HCT116 (cell line): ENCODE measurements at regions not wholly inside any gene's neighbourhood (a gene's known extent, or its start where the extent isn't known, plus 50 kb on each side); places are given as distances from the start of the nearest gene placed in this dataset.

ENCODE experiments used
- ATAC-seq: fragments of 200-7000 bp; cut with Tn5 transposase; 2 replicates; pipeline ENCODE4 v1.9.1; 2020; ENCODE audit warnings: mild to moderate bottlenecking, moderate library complexity
- BruUV-seq: library from RNA; stranded (reverse); fragments of 400-500 nt; replicated peaks from 2 replicates; lab custom pipeline; 2021; lab: Mats Ljungman, UMichigan
- CTCF ChIA-PET: fragments of 300-600 bp; sonication (Branson Sonifier 250); formaldehyde crosslinking; loops from one replicate; lab custom pipeline; 2021; ENCODE audit warnings: antibody characterized with exemption; lab: Charles Lee
- POLR2A ChIA-PET: fragments of 300-600, 350-600 bp; sonication (Branson Sonifier 250); formaldehyde crosslinking; loops from one replicate; lab custom pipeline; 2021; ENCODE audit warnings: antibody characterized with exemption; lab: Charles Lee
- RAD21 ChIA-PET, 2 experiments: fragments of 300-600 bp; sonication (Branson Sonifier 250); formaldehyde crosslinking; loops; one replicate each; lab custom pipeline; 2023; ENCODE audit warnings: low total read pairs in 2 of 2; ENCODE audit not compliant: uncharacterized antibody in 2 of 2, unreplicated experiment in 2 of 2, low non-redundant PET in 1 of 2; lab: Charles Lee
- DNase-seq: peaks from one replicate; pipeline ENCODE4 v3.0.0-alpha.2; 2010; ENCODE audit warnings: low read depth, low spot score
- H2AFZ ChIP-seq: fragments of 200-600 bp; shearing (Covaris generic), sonication (generic); 2 replicates; pipeline ENCODE4 v1.6.1; 2017; ENCODE audit warnings: low read depth, mixed run types, mixed read lengths, antibody characterized with exemption, low read length; ENCODE audit not compliant: poor library complexity, severe bottlenecking
- H3K27ac ChIP-seq: 2 replicates; pipeline ENCODE4 v1.5.1; 2012; ENCODE audit warnings: low read depth, low read length
- H3K27me3 ChIP-seq: fragments of 200-600 bp; sonication (generic); 2 replicates; pipeline ENCODE4 v1.6.1; 2016; ENCODE audit warnings: mixed run types, low read length, mixed read lengths; ENCODE audit not compliant: insufficient read depth
- H3K36me3 ChIP-seq, 2 experiments: fragments of 200-500 bp in 1 of 2; fragments of 200-600 bp in 1 of 2; sonication (Bioruptor generic) in 1 of 2; sonication (generic) in 1 of 2; 2 replicates each; pipeline versions ENCODE4 v1.5.1 to v1.6.1; 2014 to 2016; ENCODE audit warnings: low read length in 2 of 2, inconsistent platforms in 1 of 2, mixed read lengths in 1 of 2, mixed run types in 1 of 2; ENCODE audit not compliant: insufficient read depth in 2 of 2, control insufficient read depth in 1 of 2
- H3K4me1 ChIP-seq, 2 experiments: fragments of 200-600 bp in 1 of 2; sonication (generic) in 1 of 2; 2 replicates each; pipeline versions ENCODE4 v1.5.1 to v1.6.1; 2012 to 2017; ENCODE audit warnings: low read length in 2 of 2, inconsistent platforms in 1 of 2, mild to moderate bottlenecking in 1 of 2, mixed read lengths in 1 of 2, mixed run types in 1 of 2, moderate library complexity in 1 of 2; ENCODE audit not compliant: insufficient read depth in 2 of 2, control insufficient read depth in 1 of 2
- H3K4me2 ChIP-seq: fragments of 200-600 bp; sonication (generic); 2 replicates; pipeline ENCODE4 v1.6.1; 2017; ENCODE audit warnings: mixed run types, low read length, mixed read lengths
- H3K4me3 ChIP-seq, 2 experiments: fragments of 200-600 bp in 1 of 2; sonication (generic) in 1 of 2; replicated peaks in 1 of 2; 2 replicates each; pipeline ENCODE4 v1.5.1; 2011 to 2016; ENCODE audit warnings: low read length in 2 of 2, control low read depth in 1 of 2, low read depth in 1 of 2, mild to moderate bottlenecking in 1 of 2, mixed read lengths in 1 of 2, mixed run types in 1 of 2
- H3K79me2 ChIP-seq: fragments of 200-600 bp; sonication (generic); 2 replicates; pipeline ENCODE4 v1.6.1; 2017; ENCODE audit warnings: mild to moderate bottlenecking, mixed run types, low read length, moderate library complexity, mixed read lengths; ENCODE audit not compliant: insufficient read depth
- H3K9ac ChIP-seq: fragments of 200-600 bp; sonication (generic); 2 replicates; pipeline ENCODE4 v1.6.1; 2016; ENCODE audit warnings: low read length, mixed read lengths
- H3K9me2 ChIP-seq: fragments of 200-600 bp; sonication (generic), shearing (Covaris generic); 2 replicates; pipeline ENCODE4 v1.6.1; 2017; ENCODE audit warnings: mixed run types, mild to moderate bottlenecking, moderate library complexity; ENCODE audit not compliant: insufficient read depth
- H3K9me3 ChIP-seq, 2 experiments: fragments of 200-500 bp in 1 of 2; fragments of 200-600 bp in 1 of 2; sonication (Bioruptor generic) in 1 of 2; sonication (generic) in 1 of 2; 2 replicates each; pipeline ENCODE4 v1.6.1; 2014 to 2017; ENCODE audit warnings: low read length in 2 of 2, mixed read lengths in 2 of 2, inconsistent platforms in 1 of 2, low read depth in 1 of 2, mild to moderate bottlenecking in 1 of 2, mixed run types in 1 of 2, moderate library complexity in 1 of 2; ENCODE audit not compliant: control insufficient read depth in 1 of 2, insufficient read depth in 1 of 2
- H4K20me1 ChIP-seq: fragments of 200-600 bp; sonication (generic), shearing (Covaris generic); 2 replicates; pipeline ENCODE4 v1.6.1; 2017; ENCODE audit warnings: mixed run types, mild to moderate bottlenecking, moderate library complexity; ENCODE audit not compliant: insufficient read depth
- EGR1 ChIP-seq: IDR thresholded peaks from 2 replicates; pipeline ENCODE4 v1.6.1; 2012; ENCODE audit warnings: low read depth
- ELF1 ChIP-seq: IDR thresholded peaks from 2 replicates; pipeline ENCODE4 v1.6.1; 2012; ENCODE audit warnings: low read depth, borderline replicate concordance
- EZH2 ChIP-seq: fragments of 200-600 bp; sonication (generic); IDR thresholded peaks from 2 replicates; pipeline ENCODE4 v1.6.1; 2017; ENCODE audit warnings: antibody characterized with exemption, mixed run types
- EZH2phosphoT487 ChIP-seq: fragments of 200-600 bp; IDR thresholded peaks from 2 replicates; pipeline ENCODE4 v1.6.1; 2018; ENCODE audit warnings: antibody characterized with exemption, borderline replicate concordance
- JUND ChIP-seq: IDR thresholded peaks from 2 replicates; pipeline ENCODE4 v1.6.1; 2012
- MAX ChIP-seq: IDR thresholded peaks from 2 replicates; pipeline ENCODE4 v1.6.1; 2012
- POLR2A ChIP-seq: IDR thresholded peaks from 2 replicates; pipeline ENCODE4 v1.7.0; 2011; ENCODE audit warnings: borderline replicate concordance; ENCODE audit not compliant: insufficient read depth, insufficient read length; ENCODE audit errors: extremely low read depth
- POLR2AphosphoS5 ChIP-seq: IDR thresholded peaks from 2 replicates; pipeline ENCODE4 v1.6.1; 2011; ENCODE audit warnings: mild to moderate bottlenecking, low read depth, low read length, moderate library complexity
- RAD21 ChIP-seq: IDR thresholded peaks from 2 replicates; pipeline ENCODE4 v1.6.1; 2012; ENCODE audit warnings: low read depth, mild to moderate bottlenecking
- SIN3A ChIP-seq: IDR thresholded peaks from 2 replicates; pipeline ENCODE4 v1.6.1; 2012; ENCODE audit warnings: low read depth
- SP1 ChIP-seq: IDR thresholded peaks from 2 replicates; pipeline ENCODE4 v1.6.1; 2012; ENCODE audit warnings: low read depth
- SRF ChIP-seq: IDR thresholded peaks from 2 replicates; pipeline ENCODE4 v1.6.1; 2012; ENCODE audit warnings: low read depth
- TCF7L2 ChIP-seq: IDR thresholded peaks from 2 replicates; pipeline ENCODE4 v1.7.0; 2011; ENCODE audit warnings: borderline replicate concordance, inconsistent platforms; ENCODE audit not compliant: insufficient read depth, insufficient read length; ENCODE audit errors: extremely low read depth
- YY1 ChIP-seq: IDR thresholded peaks from 2 replicates; pipeline ENCODE4 v1.6.1; 2011; ENCODE audit warnings: low read length, low read depth, moderate library complexity, mild to moderate bottlenecking; ENCODE audit not compliant: insufficient replicate concordance; ENCODE audit errors: extremely low read depth
- ZNF274 ChIP-seq: fragments of 200-500 bp; sonication (Bioruptor generic); IDR thresholded peaks from 2 replicates; pipeline ENCODE4 v1.6.1; 2014; ENCODE audit warnings: mild to moderate bottlenecking, low read depth, low read length, inconsistent platforms
- intact Hi-C: fragments of 100-400 bp; cut with micrococcal nuclease; formaldehyde crosslinking; loops from 2 replicates; pipeline ENCODE4 v1.10.0; 2022
- TF ChIP-seq, protein P1 (sequence below): IDR thresholded peaks from 2 replicates; pipeline ENCODE4 v1.6.1; 2012

- no peaks in the 10 kb centered on the region for H3K9me2 ChIP-seq
- no peaks in the 10 kb centered on the region for H3K27me3 ChIP-seq
- RAD21 ChIA-PET: no interaction called here
- intact Hi-C loops: no loop called here
- ATAC-seq (no peak), DNase-seq (no peak)
- BruUV-seq: no TSS peak
- no peaks in the 10 kb centered on the region for H3K4me1 ChIP-seq
- H3K9ac ChIP-seq: no peak overlapping the region
- no peak overlapping the region for H3K27ac ChIP-seq
- no peak overlapping the region for H2AFZ ChIP-seq
- POLR2A ChIA-PET: no interaction called here
- CTCF ChIA-PET: no interaction called here
- H3K9me3 ChIP-seq: peaks cover 14 to 16% of the 10 kb centered on the region in 2 experiments; a peak in 2 of 4 replicates
- no peaks in the 10 kb centered on the region for H3K36me3 ChIP-seq
- H3K79me2 ChIP-seq: no peaks in the 10 kb centered on the region
- H3K4me2 ChIP-seq: no peak overlapping the region
- H4K20me1 ChIP-seq: no peaks in the 10 kb centered on the region
- H3K4me3 ChIP-seq: no peak overlapping the region
- TF ChIP-seq, protein P1, sequence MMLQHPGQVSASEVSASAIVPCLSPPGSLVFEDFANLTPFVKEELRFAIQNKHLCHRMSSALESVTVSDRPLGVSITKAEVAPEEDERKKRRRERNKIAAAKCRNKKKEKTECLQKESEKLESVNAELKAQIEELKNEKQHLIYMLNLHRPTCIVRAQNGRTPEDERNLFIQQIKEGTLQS: no peak
- TF ChIP-seq SRF: no peak
- no peak for TF ChIP-seq EGR1
- TF ChIP-seq MAX: no peak
- no peak for TF ChIP-seq YY1
- no peak for TF ChIP-seq ELF1
Observed at GRCh38 chr2:13335862-13336535, 619.3 kb downstream of the TRIB2 start.

DNA sequence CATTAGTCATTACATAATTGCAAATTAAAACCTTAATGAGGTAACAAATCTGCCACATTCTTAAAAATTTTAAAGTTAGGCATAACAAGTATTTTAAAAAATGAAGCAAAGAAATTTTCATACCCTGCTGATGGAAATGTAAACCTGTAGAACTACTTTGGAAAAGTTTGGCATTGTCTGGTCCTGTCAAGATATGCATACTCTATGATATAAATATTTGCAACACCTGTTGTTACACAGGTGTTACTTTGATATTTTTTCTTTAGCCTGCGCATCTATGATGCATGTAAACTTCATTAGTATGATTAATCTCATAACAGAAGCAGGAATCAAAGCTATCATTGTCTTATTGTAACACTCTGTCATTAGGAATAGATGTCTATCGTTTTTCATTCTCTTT is 634.3 kb downstream of the TRIB2 start:
- intact Hi-C loops: no loop called here
- no peaks in the 10 kb centered on the region for H3K9me2 ChIP-seq
- H3K4me2 ChIP-seq: no peak overlapping the region
- POLR2A ChIA-PET: no interaction called here
- H3K27me3 ChIP-seq: no peaks in the 10 kb centered on the region
- CTCF ChIA-PET: no interaction called here
- RAD21 ChIA-PET: no interaction called here
- no peak overlapping the region for H2AFZ ChIP-seq
- DNase-seq (no peak), ATAC-seq (no peak)
- H3K4me1 ChIP-seq: no peaks in the 10 kb centered on the region
- no peaks in the 10 kb centered on the region for H3K79me2 ChIP-seq
- H3K4me3 ChIP-seq: no peak overlapping the region
- BruUV-seq: no TSS peak
- no peak overlapping the region for H3K9ac ChIP-seq
- peaks cover 3 to 19% of the 10 kb centered on the region in 2 experiments; a peak in 2 of 4 replicates for H3K9me3 ChIP-seq
- no peaks in the 10 kb centered on the region for H4K20me1 ChIP-seq
- no peaks in the 10 kb centered on the region for H3K36me3 ChIP-seq
- H3K27ac ChIP-seq: no peak overlapping the region
- TF ChIP-seq EGR1: no peak
- no peak for TF ChIP-seq TCF7L2
- no peak for TF ChIP-seq EZH2
- no peak for TF ChIP-seq ZNF274
- no peak for TF ChIP-seq SRF
- no peak for TF ChIP-seq SP1
- TF ChIP-seq YY1: no peak
- no peak for TF ChIP-seq JUND
- no peak for TF ChIP-seq MAX
- no peak for TF ChIP-seq ELF1
- TF ChIP-seq EZH2phosphoT487: no peak
- TF ChIP-seq SIN3A: no peak
- TF ChIP-seq, protein P1: no peak
- no peak for TF ChIP-seq POLR2AphosphoS5
- no peak for TF ChIP-seq POLR2A
- TF ChIP-seq RAD21: no peak
